OCI-LY3 (cell line): ENCODE measurements at regions not wholly inside any gene's neighbourhood (a gene's known extent, or its start where the extent isn't known, plus 50 kb on each side); places are given as distances from the start of the nearest gene placed in this dataset.

Source experiments
- H2AFZ ChIP-seq: fragments of 200-600, 300-600 bp; shearing (Covaris generic); 2 replicates; pipeline ENCODE4 v1.6.0; 2014; ENCODE audit warnings: antibody characterized with exemption, low read depth, low read length
- H3K27ac ChIP-seq: fragments of 200-600, 300-600 bp; sonication (generic); 2 replicates; pipeline ENCODE4 v1.5.1; 2014; ENCODE audit warnings: mild to moderate bottlenecking, low read length, moderate library complexity, mixed read lengths
- H3K27me3 ChIP-seq: fragments of 200-600, 300-600 bp; sonication (generic); 2 replicates; pipeline ENCODE4 v1.6.1; 2014; ENCODE audit warnings: low read depth, low read length, mixed read lengths
- H3K36me3 ChIP-seq: fragments of 200-600, 300-600 bp; sonication (generic); replicated peaks from 2 replicates; pipeline ENCODE3; 2014; ENCODE audit warnings: low read depth, low read length, mixed read lengths
- H3K4me1 ChIP-seq: fragments of 300-600, 200-600 bp; sonication (generic); 2 replicates; pipeline ENCODE4 v1.6.1; 2014; ENCODE audit warnings: low read length, mixed read lengths
- H3K4me2 ChIP-seq: fragments of 200-600, 300-600 bp; sonication (generic); 2 replicates; pipeline ENCODE4 v1.6.1; 2014; ENCODE audit warnings: low read length, mixed read lengths
- H3K4me3 ChIP-seq: fragments of 300-600, 200-600 bp; sonication (generic); 2 replicates; pipeline ENCODE4 v1.5.1; 2014; ENCODE audit warnings: antibody characterized with exemption, mild to moderate bottlenecking, low read length, moderate library complexity
- H3K79me2 ChIP-seq: fragments of 300-600, 200-600 bp; shearing (Covaris generic); 2 replicates; pipeline ENCODE4 v1.6.1; 2014; ENCODE audit warnings: mild to moderate bottlenecking, low read length, mixed read lengths
- H3K9ac ChIP-seq: fragments of 300-600, 200-600 bp; shearing (Covaris generic); 2 replicates; pipeline ENCODE4 v1.6.0; 2014; ENCODE audit warnings: mild to moderate bottlenecking, low read length, moderate library complexity
- H3K9me3 ChIP-seq: fragments of 200-600, 300-600 bp; shearing (Covaris generic); 2 replicates; pipeline ENCODE4 v1.6.1; 2014; ENCODE audit warnings: low read length, mixed read lengths; ENCODE audit not compliant: insufficient read depth
- H4K20me1 ChIP-seq: fragments of 200-600, 300-600 bp; sonication (generic); 2 replicates; pipeline ENCODE4 v1.6.1; 2016; ENCODE audit warnings: low read length, mixed read lengths; ENCODE audit not compliant: insufficient read depth
- EZH2phosphoT487 ChIP-seq: fragments of 200-600 bp; shearing (Covaris generic); IDR thresholded peaks from 2 replicates; pipeline ENCODE4 v1.6.1; 2018; ENCODE audit warnings: antibody characterized with exemption, mixed run types, low read depth
- TF ChIP-seq, protein P1 (sequence below): fragments of 200-600, 300-600 bp; sonication (generic); IDR thresholded peaks from 2 replicates; pipeline ENCODE4 v1.5.1; 2014; ENCODE audit warnings: antibody characterized with exemption, low read length, low read depth

DNA sequence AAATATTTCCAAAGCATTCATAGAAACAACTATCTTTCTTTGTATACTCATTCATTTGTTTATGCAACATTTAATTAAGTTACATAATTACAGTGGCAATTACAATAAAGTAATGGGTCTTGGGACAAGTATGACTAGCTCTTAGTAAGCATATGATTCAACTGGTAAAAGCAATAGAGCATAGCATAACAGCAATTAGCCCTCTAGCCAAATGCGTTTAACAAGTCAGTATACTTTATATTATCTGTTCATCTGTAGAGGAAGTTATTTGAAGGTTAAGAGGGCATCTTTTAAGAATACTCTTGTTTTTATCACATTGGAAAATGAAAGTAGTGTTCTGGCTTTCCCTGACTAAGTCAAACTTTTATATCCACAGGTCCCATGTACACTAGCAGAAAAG lies 198.1 kb upstream of the UGT8 start:
- Histone ChIP-seq H3K4me1 (peaks cover 15% of the 10 kb centered on the region), H3K4me2 (no peak overlapping the region), H3K9me3 (no peaks in the 10 kb centered on the region), H4K20me1 (no peaks in the 10 kb centered on the region), H3K36me3 (no peaks in the 10 kb centered on the region), H3K27ac (no peak overlapping the region), H3K9ac (no peak overlapping the region), H2AFZ (no peak overlapping the region), H3K27me3 (no peaks in the 10 kb centered on the region), H3K4me3 (no peak overlapping the region), H3K79me2 (no peaks in the 10 kb centered on the region)
- TF ChIP-seq, protein P1, sequence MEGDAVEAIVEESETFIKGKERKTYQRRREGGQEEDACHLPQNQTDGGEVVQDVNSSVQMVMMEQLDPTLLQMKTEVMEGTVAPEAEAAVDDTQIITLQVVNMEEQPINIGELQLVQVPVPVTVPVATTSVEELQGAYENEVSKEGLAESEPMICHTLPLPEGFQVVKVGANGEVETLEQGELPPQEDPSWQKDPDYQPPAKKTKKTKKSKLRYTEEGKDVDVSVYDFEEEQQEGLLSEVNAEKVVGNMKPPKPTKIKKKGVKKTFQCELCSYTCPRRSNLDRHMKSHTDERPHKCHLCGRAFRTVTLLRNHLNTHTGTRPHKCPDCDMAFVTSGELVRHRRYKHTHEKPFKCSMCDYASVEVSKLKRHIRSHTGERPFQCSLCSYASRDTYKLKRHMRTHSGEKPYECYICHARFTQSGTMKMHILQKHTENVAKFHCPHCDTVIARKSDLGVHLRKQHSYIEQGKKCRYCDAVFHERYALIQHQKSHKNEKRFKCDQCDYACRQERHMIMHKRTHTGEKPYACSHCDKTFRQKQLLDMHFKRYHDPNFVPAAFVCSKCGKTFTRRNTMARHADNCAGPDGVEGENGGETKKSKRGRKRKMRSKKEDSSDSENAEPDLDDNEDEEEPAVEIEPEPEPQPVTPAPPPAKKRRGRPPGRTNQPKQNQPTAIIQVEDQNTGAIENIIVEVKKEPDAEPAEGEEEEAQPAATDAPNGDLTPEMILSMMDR, result no peak
- no peak for TF ChIP-seq EZH2phosphoT487

DNA sequence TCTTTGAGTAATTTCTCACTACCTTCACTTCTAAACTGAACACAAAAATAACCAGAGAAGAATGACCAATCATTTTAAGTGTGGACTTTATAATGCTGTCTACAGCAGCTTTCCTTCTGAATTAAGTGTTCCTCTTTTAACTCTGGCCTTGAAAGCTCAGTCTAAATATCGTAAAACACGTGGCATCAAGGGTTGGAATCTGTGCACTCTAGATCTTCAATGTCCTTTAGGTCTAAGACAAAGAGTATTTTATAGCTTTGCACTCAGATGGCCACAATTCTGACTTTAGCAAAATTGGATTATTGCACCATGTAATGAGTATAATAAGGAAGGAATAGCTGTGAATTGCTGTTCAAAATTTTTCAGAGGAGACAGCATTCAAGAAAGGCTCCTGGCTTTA lies 197.1 kb upstream of the UGT8 start:
- H3K4me1 ChIP-seq, result peaks cover 15% of the 10 kb centered on the region

DNA sequence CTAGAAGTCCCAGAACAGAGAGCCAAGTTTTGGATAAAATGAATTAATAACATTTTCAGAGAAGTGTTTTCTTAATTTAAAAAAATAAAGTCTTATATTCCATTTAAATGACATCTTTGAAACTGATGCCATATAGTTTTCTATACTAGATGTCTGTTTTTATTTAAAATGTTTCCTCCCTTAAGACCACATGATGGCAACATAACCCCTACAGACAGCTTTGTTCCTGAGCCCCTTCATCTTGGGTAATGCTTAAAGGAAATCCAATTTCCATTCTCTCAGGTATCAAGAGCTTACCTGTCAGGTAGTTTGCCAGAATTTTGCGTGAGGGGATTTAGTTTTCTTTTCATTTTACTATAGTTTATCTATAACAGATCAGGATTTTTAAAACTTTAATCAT lies 181.4 kb upstream of the UGT8 start:
- Histone ChIP-seq H3K27me3 (no peaks in the 10 kb centered on the region), H3K36me3 (no peaks in the 10 kb centered on the region), H3K9ac (no peak overlapping the region), H3K9me3 (no peaks in the 10 kb centered on the region), H2AFZ (no peak overlapping the region), H3K27ac (no peak overlapping the region), H3K4me3 (no peak overlapping the region), H3K4me1 (no peaks in the 10 kb centered on the region), H3K4me2 (no peak overlapping the region), H3K79me2 (no peaks in the 10 kb centered on the region), H4K20me1 (no peaks in the 10 kb centered on the region)
- TF ChIP-seq, protein P1, result peak; percentile 43
- TF ChIP-seq EZH2phosphoT487, result no peak

More for the DNA sequence above, 197.1 kb upstream of the UGT8 start:
- no peak overlapping the region for H3K27ac ChIP-seq
- no peaks in the 10 kb centered on the region for H3K27me3 ChIP-seq
- no peaks in the 10 kb centered on the region for H4K20me1 ChIP-seq
- H3K9me3 ChIP-seq, result no peaks in the 10 kb centered on the region
- H3K4me2 ChIP-seq, result no peak overlapping the region
- no peak overlapping the region for H3K9ac ChIP-seq
- H3K4me3 ChIP-seq, result no peak overlapping the region
- TF ChIP-seq EZH2phosphoT487, result no peak
- TF ChIP-seq, protein P1, result no peak
- H2AFZ ChIP-seq, result no peak overlapping the region
- no peaks in the 10 kb centered on the region for H3K79me2 ChIP-seq
- H3K36me3 ChIP-seq, result no peaks in the 10 kb centered on the region

DNA sequence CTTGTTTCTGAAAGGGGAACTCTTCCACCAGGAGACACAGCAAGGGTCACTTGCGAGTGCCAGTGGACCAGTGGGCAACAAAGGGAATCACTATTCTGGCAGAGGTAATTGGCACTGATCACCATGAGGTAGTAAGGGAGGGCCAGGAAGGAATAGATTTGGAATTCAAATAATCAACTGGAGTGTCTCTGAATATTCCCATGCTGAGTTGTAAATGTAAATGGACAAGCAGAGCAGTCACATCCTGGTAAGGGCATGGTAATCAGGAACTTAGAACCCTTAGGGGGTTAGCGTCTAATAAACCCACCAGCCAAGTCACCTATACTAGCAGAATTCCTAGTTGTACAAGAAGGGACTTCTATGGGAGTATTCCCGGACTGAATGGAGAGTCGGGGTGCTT lies 178.5 kb upstream of the UGT8 start:
- no peak overlapping the region for H3K4me3 ChIP-seq
- H2AFZ ChIP-seq, result no peak overlapping the region
- no peaks in the 10 kb centered on the region for H3K9me3 ChIP-seq
- TF ChIP-seq, protein P1, result no peak
- no peak for TF ChIP-seq EZH2phosphoT487
- no peak overlapping the region for H3K9ac ChIP-seq
- no peaks in the 10 kb centered on the region for H3K79me2 ChIP-seq
- no peaks in the 10 kb centered on the region for H4K20me1 ChIP-seq
- H3K36me3 ChIP-seq, result no peaks in the 10 kb centered on the region
- H3K4me2 ChIP-seq, result no peak overlapping the region
- no peaks in the 10 kb centered on the region for H3K4me1 ChIP-seq
- no peaks in the 10 kb centered on the region for H3K27me3 ChIP-seq
- no peak overlapping the region for H3K27ac ChIP-seq
